BE2C (cell line): ENCODE measurements at regions not wholly inside any gene's neighbourhood (a gene's known extent, or its start where the extent isn't known, plus 50 kb on each side); places are given as distances from the start of the nearest gene placed in this dataset.

Experiments
- DNase-seq: peaks from one replicate; pipeline ENCODE4 v3.0.0-alpha.2; 2020
- H3K27me3 ChIP-seq: fragments of 250-450 bp; sonication (Bioruptor Pico); 2 replicates; pipeline ENCODE4 v1.5.1; 2020; ENCODE audit warnings: mild to moderate bottlenecking
- H3K36me3 ChIP-seq: fragments of 250-450 bp; sonication (Bioruptor Pico); 2 replicates; pipeline ENCODE4 v1.5.1; 2020; ENCODE audit warnings: mild to moderate bottlenecking
- H3K4me1 ChIP-seq: fragments of 250-450 bp; sonication (Bioruptor Pico); 2 replicates; pipeline ENCODE4 v1.5.1; 2020
- H3K4me3 ChIP-seq: 2 replicates; pipeline ENCODE4 v1.5.1; 2011; ENCODE audit warnings: low read depth, low read length
- H3K9me3 ChIP-seq: fragments of 250-450 bp; sonication (Bioruptor Pico); 2 replicates; pipeline ENCODE4 v1.5.1; 2020
- TF ChIP-seq, protein P1 (sequence below): IDR thresholded peaks from 2 replicates; pipeline ENCODE4 v1.5.1; 2012; ENCODE audit warnings: mild to moderate bottlenecking, low read depth, low read length

DNA sequence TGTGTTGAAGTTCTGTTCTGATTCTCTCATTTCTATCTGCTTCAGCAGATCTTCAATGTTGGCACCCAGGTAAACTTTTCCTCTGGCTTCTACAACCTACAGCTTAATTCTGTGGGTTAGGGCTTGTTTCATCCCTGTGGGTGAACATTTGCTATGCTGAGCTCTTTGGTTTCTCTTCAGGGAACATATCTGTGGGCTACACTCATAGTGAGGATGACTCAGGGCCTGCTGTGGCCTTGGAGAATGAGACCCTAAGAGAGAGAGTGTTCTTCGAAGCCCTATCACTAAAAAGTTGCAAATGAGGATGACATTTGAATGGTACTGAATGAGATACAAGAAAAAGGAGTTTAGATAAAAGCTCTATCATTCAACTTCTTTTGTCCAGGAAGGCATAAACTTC is 346.2 kb upstream of the CBLB start:
- Histone ChIP-seq H3K36me3 (no peaks in the 10 kb centered on the region), H3K4me3 (no peak overlapping the region), H3K27me3 (no peaks in the 10 kb centered on the region), H3K4me1 (no peaks in the 10 kb centered on the region), H3K9me3 (no peaks in the 10 kb centered on the region)
- no peak for DNase-seq
- TF ChIP-seq, protein P1, sequence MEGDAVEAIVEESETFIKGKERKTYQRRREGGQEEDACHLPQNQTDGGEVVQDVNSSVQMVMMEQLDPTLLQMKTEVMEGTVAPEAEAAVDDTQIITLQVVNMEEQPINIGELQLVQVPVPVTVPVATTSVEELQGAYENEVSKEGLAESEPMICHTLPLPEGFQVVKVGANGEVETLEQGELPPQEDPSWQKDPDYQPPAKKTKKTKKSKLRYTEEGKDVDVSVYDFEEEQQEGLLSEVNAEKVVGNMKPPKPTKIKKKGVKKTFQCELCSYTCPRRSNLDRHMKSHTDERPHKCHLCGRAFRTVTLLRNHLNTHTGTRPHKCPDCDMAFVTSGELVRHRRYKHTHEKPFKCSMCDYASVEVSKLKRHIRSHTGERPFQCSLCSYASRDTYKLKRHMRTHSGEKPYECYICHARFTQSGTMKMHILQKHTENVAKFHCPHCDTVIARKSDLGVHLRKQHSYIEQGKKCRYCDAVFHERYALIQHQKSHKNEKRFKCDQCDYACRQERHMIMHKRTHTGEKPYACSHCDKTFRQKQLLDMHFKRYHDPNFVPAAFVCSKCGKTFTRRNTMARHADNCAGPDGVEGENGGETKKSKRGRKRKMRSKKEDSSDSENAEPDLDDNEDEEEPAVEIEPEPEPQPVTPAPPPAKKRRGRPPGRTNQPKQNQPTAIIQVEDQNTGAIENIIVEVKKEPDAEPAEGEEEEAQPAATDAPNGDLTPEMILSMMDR: no peak

- Histone ChIP-seq H3K4me1 (no peaks in the 10 kb centered on the region), H3K9me3 (no peaks in the 10 kb centered on the region), H3K27me3 (no peaks in the 10 kb centered on the region), H3K36me3 (no peaks in the 10 kb centered on the region), H3K4me3 (no peak overlapping the region)
- TF ChIP-seq, protein P1: no peak
- DNase-seq: no peak
Measured at GRCh38 chr3:106217745-106218144, 348.9 kb upstream of the CBLB start.

DNA sequence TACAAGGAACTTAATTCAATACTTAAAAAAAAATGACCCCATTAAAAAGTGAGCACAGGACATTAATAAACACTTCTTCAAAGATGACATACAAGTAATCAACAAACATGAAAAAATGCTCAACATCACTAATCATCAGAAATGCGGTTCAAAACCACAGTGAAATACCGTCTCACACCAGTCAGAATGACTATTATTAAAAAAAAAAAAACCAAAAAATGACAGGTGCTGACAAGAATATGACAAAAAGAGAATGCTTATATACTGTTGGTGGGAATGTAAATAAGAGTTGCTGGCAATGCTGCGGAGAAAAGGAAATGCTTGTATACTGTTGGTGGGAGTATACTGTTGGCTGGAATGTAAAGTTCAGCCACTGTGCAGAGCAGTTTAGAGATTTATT is 358.3 kb upstream of the CBLB start:
- H3K9me3 ChIP-seq: peaks cover 6% of the 10 kb centered on the region; the same call in 1 of the 2 replicates
- no peaks in the 10 kb centered on the region for H3K36me3 ChIP-seq
- peaks cover 6% of the 10 kb centered on the region for H3K4me1 ChIP-seq
- H3K4me3 ChIP-seq: no peak overlapping the region
- no peak for DNase-seq
- no peaks in the 10 kb centered on the region for H3K27me3 ChIP-seq
- TF ChIP-seq, protein P1: no peak

- no peaks in the 10 kb centered on the region for H3K36me3 ChIP-seq
- TF ChIP-seq, protein P1: no peak
- peaks cover 6% of the 10 kb centered on the region; the same call in 1 of the 2 replicates for H3K9me3 ChIP-seq
- no peak overlapping the region for H3K4me3 ChIP-seq
- peaks cover 6% of the 10 kb centered on the region for H3K4me1 ChIP-seq
- H3K27me3 ChIP-seq: no peaks in the 10 kb centered on the region
- DNase-seq: no peak
Measured at GRCh38 chr3:106228271-106228670, 359.5 kb upstream of the CBLB start.

DNA sequence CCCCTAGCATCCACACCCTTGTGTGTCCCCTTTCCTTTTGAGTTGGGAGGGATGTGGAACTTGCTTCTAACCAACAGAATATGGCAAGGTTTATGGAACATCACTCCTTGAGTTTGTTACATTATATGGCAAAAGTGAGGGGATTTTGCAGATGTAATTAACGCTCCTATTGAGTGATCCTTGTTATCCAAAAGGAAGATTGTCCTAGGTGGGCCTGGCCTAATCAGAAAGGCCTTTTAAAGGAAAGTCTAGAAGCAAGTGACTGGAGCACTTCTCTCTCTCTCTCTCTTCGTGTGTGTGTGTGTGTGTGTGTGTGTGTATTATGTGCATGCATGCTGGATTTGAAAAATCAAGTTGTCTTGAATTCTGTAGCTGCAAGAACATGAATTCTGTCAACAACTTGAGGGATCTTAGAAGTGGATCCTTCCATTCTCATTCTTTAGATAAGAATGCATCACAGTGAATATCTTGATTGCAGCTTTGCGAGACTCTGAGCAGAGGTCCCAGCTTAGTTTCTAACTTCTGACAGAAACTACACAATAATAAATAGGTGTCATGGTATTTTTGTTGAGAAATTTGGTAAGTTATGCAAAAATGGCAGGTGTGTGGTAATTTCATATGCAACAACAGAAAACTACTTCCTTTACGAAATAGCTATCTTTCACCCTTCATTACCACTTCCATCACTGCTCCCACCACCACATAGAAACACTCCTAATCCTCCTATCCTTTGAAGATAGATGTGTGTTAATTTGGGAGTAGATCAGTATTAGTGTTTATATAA is 360.9 kb upstream of the CBLB start:
- DNase-seq: no peak
- no peak overlapping the region for H3K4me3 ChIP-seq
- no peaks in the 10 kb centered on the region for H3K27me3 ChIP-seq
- no peaks in the 10 kb centered on the region for H3K36me3 ChIP-seq
- TF ChIP-seq, protein P1: no peak
- no peaks in the 10 kb centered on the region for H3K9me3 ChIP-seq
- peaks cover 3% of the 10 kb centered on the region for H3K4me1 ChIP-seq

DNA sequence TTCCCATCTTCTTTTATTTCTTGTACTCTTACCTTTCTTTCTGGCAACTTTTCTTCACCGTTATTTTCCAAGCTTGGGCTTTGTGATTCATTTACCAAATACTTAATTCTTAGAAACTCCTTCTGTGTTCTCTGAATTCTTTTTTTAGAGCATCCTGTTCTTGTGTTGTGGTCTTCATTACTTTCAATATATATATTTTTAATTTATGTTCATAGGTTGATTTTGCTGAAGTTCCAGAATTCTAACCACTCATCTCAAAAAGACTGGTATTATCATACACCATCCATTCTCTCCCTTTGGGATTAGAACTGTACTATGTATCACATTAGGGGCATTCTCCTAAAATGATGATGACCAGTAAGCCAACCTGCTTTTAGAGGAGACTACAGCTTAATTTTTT is 362.3 kb upstream of the CBLB start:
- Histone ChIP-seq H3K4me3 (no peak overlapping the region), H3K27me3 (no peaks in the 10 kb centered on the region), H3K9me3 (no peaks in the 10 kb centered on the region), H3K36me3 (no peaks in the 10 kb centered on the region), H3K4me1 (no peaks in the 10 kb centered on the region)
- no peak for DNase-seq
- TF ChIP-seq, protein P1: no peak
